Panc1 (cell line): ENCODE measurements at regions not wholly inside any gene's neighbourhood (a gene's known extent, or its start where the extent isn't known, plus 50 kb on each side); places are given as distances from the start of the nearest gene placed in this dataset.

Experiments used
- POLR2AphosphoS5 ChIP-seq: IDR thresholded peaks from 2 replicates; pipeline ENCODE4 v1.6.1; 2012; ENCODE audit warnings: mild to moderate bottlenecking, low read depth, low read length, moderate library complexity
- TCF7L2 ChIP-seq: IDR thresholded peaks from 2 replicates; pipeline ENCODE4 v1.6.1; 2011; ENCODE audit warnings: mild to moderate bottlenecking, low read depth, low read length, inconsistent platforms
- TF ChIP-seq, protein P1 (sequence below): fragments of 450-650 bp; IDR thresholded peaks from 2 replicates; pipeline ENCODE4 v1.5.1; 2017; ENCODE audit warnings: mild to moderate bottlenecking
- TF ChIP-seq, protein P2 (sequence below), 2 experiments: IDR thresholded peaks; 2 replicates each; pipeline ENCODE4 v1.6.1; 2011 to 2012; ENCODE audit warnings: low read depth in 2 of 2, control low read depth in 1 of 2, low read length in 1 of 2, mild to moderate bottlenecking in 1 of 2, moderate library complexity in 1 of 2; ENCODE audit not compliant: insufficient read depth in 1 of 2

DNA sequence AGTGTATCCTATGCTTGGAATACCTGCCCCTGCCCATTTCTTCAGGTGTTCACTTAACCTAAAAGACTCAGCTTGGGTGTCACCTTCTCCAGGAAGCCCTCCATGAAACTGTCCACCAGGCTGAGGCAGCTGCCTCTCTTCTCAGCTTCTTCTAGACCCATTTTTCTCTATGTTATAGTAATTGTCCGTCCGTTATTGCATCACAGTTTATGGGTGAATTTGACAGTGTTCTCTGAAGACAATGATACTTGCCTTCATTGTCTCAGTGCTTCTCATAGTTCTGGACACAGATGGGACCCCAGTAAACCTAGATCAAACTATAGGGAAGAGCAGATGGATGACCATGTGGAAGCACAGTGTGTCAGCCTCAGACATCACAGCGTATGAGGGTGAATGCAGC lies 238.0 kb upstream of the MOCS1 start:
- TF ChIP-seq, protein P1, sequence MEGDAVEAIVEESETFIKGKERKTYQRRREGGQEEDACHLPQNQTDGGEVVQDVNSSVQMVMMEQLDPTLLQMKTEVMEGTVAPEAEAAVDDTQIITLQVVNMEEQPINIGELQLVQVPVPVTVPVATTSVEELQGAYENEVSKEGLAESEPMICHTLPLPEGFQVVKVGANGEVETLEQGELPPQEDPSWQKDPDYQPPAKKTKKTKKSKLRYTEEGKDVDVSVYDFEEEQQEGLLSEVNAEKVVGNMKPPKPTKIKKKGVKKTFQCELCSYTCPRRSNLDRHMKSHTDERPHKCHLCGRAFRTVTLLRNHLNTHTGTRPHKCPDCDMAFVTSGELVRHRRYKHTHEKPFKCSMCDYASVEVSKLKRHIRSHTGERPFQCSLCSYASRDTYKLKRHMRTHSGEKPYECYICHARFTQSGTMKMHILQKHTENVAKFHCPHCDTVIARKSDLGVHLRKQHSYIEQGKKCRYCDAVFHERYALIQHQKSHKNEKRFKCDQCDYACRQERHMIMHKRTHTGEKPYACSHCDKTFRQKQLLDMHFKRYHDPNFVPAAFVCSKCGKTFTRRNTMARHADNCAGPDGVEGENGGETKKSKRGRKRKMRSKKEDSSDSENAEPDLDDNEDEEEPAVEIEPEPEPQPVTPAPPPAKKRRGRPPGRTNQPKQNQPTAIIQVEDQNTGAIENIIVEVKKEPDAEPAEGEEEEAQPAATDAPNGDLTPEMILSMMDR, result no peak
- TF ChIP-seq TCF7L2, result no peak
- no peak for TF ChIP-seq POLR2AphosphoS5
- TF ChIP-seq, protein P2, sequence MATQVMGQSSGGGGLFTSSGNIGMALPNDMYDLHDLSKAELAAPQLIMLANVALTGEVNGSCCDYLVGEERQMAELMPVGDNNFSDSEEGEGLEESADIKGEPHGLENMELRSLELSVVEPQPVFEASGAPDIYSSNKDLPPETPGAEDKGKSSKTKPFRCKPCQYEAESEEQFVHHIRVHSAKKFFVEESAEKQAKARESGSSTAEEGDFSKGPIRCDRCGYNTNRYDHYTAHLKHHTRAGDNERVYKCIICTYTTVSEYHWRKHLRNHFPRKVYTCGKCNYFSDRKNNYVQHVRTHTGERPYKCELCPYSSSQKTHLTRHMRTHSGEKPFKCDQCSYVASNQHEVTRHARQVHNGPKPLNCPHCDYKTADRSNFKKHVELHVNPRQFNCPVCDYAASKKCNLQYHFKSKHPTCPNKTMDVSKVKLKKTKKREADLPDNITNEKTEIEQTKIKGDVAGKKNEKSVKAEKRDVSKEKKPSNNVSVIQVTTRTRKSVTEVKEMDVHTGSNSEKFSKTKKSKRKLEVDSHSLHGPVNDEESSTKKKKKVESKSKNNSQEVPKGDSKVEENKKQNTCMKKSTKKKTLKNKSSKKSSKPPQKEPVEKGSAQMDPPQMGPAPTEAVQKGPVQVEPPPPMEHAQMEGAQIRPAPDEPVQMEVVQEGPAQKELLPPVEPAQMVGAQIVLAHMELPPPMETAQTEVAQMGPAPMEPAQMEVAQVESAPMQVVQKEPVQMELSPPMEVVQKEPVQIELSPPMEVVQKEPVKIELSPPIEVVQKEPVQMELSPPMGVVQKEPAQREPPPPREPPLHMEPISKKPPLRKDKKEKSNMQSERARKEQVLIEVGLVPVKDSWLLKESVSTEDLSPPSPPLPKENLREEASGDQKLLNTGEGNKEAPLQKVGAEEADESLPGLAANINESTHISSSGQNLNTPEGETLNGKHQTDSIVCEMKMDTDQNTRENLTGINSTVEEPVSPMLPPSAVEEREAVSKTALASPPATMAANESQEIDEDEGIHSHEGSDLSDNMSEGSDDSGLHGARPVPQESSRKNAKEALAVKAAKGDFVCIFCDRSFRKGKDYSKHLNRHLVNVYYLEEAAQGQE (IDR thresholded peaks at IDR 0.05; ENCODE audit: insufficient read depth in 1 of 2, low read depth in 2 of 2, low read length in 1 of 2), result no peak
